K562 (cell line): ENCODE measurements at regions not wholly inside any gene's neighbourhood (a gene's known extent, or its start where the extent isn't known, plus 50 kb on each side); places are given as distances from the start of the nearest gene placed in this dataset.

Experiments used
- AFF4 ChIP-seq: sonication (generic); formaldehyde crosslinking; IDR thresholded peaks from 2 replicates; pipeline ENCODE4 v1.8.0; 2023; ENCODE audit warnings: mild to moderate bottlenecking, missing genetic modification reagents
- CTCF ChIP-seq, 3 experiments: IDR thresholded peaks in 2 of 3; conservative IDR thresholded peaks in 1 of 3; 2 replicates each; pipeline ENCODE4 v1.5.1; 2011 to 2012; ENCODE audit warnings: low read length in 3 of 3, mild to moderate bottlenecking in 3 of 3, control low read depth in 2 of 3, improper control_type of control experiment in 1 of 3, inconsistent platforms in 1 of 3, low read depth in 1 of 3, mixed read lengths in 1 of 3, moderate library complexity in 1 of 3; ENCODE audit not compliant: insufficient read depth in 2 of 3
- FOS ChIP-seq: IDR thresholded peaks from 3 replicates; pipeline ENCODE4 v1.6.1; 2011; ENCODE audit not compliant: insufficient read length; ENCODE audit errors: extremely low read depth
- FOSL1 ChIP-seq: fragments of 200-800 bp; sonication (Bioruptor generic); conservative IDR thresholded peaks from 2 replicates; pipeline ENCODE4 v1.6.1; 2016; ENCODE audit warnings: missing genetic modification characterization, missing compliant biosample characterization
- MAZ ChIP-seq, 2 experiments: fragments of 450-650 bp in 1 of 2; sonication (generic) in 1 of 2; formaldehyde crosslinking; IDR thresholded peaks in 1 of 2; conservative IDR thresholded peaks in 1 of 2; 2 replicates each; pipeline versions ENCODE4 v1.4.0 to v1.5.0; 2020; ENCODE audit warnings: mild to moderate bottlenecking in 1 of 2, missing genetic modification reagents in 1 of 2
- NR2F6 ChIP-seq: fragments of 450-650 bp; formaldehyde crosslinking; IDR thresholded peaks from 2 replicates; pipeline ENCODE4 v1.4.0; 2020; ENCODE audit warnings: mild to moderate bottlenecking
- PKNOX1 ChIP-seq: fragments of 450-650 bp; IDR thresholded peaks from 2 replicates; pipeline ENCODE4 v1.6.1; 2016
- POLR2AphosphoS5 ChIP-seq: IDR thresholded peaks from 2 replicates; pipeline ENCODE4 v1.6.1; 2011; ENCODE audit warnings: mild to moderate bottlenecking, low read depth, low read length, moderate library complexity; ENCODE audit not compliant: control insufficient read depth, insufficient read depth
- RAD51 ChIP-seq: fragments of 450-650 bp; IDR thresholded peaks from 2 replicates; pipeline ENCODE4 v1.7.1; 2016; ENCODE audit warnings: low read depth, mild to moderate bottlenecking, borderline replicate concordance
- RBM15 ChIP-seq: fragments of 200-400 bp; formaldehyde crosslinking; IDR thresholded peaks from 2 replicates; pipeline ENCODE4 v1.6.1; 2018; ENCODE audit warnings: mild to moderate bottlenecking, low read length, moderate library complexity; ENCODE audit not compliant: insufficient read depth
- ZBTB7A ChIP-seq: IDR thresholded peaks from 2 replicates; pipeline ENCODE4 v1.6.1; 2011; ENCODE audit warnings: low read depth, mild to moderate bottlenecking, low read length, moderate library complexity, borderline replicate concordance; ENCODE audit not compliant: control insufficient read depth
- TF ChIP-seq, protein P1 (sequence below): sonication (generic); formaldehyde crosslinking; IDR thresholded peaks from 2 replicates; pipeline ENCODE4 v1.8.0; 2022; ENCODE audit warnings: mild to moderate bottlenecking, missing genetic modification reagents
- TF ChIP-seq, protein P2 (sequence below): IDR thresholded peaks from 2 replicates; pipeline ENCODE4 v1.6.1; 2016; ENCODE audit warnings: missing genetic modification characterization, missing compliant biosample characterization

DNA sequence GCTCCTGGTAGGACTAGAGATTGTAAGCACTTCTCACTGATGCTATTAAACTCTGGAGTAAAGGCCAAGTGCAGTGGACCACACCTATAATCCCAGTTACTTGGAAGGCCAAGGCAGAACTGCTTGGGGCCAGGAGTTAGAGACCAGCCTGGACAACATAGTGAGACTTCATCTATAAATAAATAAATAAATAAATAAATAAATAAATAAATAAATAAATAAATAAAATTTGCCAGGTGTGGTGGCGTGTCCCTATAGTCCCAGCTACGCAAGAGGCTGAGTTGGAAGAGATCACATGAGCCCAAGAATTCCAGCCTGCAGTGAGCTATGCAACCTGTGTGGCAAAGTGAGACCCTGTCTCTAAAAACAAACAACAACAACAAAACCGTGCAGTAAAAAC lies 1475.7 kb downstream of the REEP3 start:
- TF ChIP-seq CTCF (IDR thresholded peaks at IDR 0.05 in 2 of 3, conservative IDR thresholded peaks at IDR 0.05 in 1 of 3; ENCODE audit: insufficient read depth in 2 of 3, low read depth in 1 of 3, low read length in 3 of 3), result no peak
- TF ChIP-seq NR2F6, result no peak
- TF ChIP-seq FOS, result no peak
- TF ChIP-seq, protein P1, sequence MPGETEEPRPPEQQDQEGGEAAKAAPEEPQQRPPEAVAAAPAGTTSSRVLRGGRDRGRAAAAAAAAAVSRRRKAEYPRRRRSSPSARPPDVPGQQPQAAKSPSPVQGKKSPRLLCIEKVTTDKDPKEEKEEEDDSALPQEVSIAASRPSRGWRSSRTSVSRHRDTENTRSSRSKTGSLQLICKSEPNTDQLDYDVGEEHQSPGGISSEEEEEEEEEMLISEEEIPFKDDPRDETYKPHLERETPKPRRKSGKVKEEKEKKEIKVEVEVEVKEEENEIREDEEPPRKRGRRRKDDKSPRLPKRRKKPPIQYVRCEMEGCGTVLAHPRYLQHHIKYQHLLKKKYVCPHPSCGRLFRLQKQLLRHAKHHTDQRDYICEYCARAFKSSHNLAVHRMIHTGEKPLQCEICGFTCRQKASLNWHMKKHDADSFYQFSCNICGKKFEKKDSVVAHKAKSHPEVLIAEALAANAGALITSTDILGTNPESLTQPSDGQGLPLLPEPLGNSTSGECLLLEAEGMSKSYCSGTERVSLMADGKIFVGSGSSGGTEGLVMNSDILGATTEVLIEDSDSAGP, result no peak
- TF ChIP-seq MAZ (CRISPR knock-in tag; conservative IDR thresholded peaks at IDR 0.05 in 1 of 2, IDR thresholded peaks at IDR 0.05 in 1 of 2), result no peak
- TF ChIP-seq FOSL1 (tag), result no peak
- no peak for TF ChIP-seq RAD51
- no peak for TF ChIP-seq PKNOX1
- TF ChIP-seq, protein P2, sequence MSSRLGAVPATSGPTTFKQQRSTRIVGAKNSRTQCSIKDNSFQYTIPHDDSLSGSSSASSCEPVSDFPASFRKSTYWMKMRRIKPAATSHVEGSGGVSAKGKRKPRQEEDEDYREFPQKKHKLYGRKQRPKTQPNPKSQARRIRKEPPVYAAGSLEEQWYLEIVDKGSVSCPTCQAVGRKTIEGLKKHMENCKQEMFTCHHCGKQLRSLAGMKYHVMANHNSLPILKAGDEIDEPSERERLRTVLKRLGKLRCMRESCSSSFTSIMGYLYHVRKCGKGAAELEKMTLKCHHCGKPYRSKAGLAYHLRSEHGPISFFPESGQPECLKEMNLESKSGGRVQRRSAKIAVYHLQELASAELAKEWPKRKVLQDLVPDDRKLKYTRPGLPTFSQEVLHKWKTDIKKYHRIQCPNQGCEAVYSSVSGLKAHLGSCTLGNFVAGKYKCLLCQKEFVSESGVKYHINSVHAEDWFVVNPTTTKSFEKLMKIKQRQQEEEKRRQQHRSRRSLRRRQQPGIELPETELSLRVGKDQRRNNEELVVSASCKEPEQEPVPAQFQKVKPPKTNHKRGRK (tag), result no peak
- no peak for TF ChIP-seq ZBTB7A
- no peak for TF ChIP-seq RBM15
- no peak for TF ChIP-seq AFF4 (CRISPR knock-in tag)
- TF ChIP-seq POLR2AphosphoS5, result no peak
